Testis (tissue), 2 donors: ENCODE measurements at regions not wholly inside any gene's neighbourhood (a gene's known extent, or its start where the extent isn't known, plus 50 kb on each side); places are given as distances from the start of the nearest gene placed in this dataset.

Source experiments
- POLR2A ChIP-seq: fragments of 450-650 bp; IDR thresholded peaks from one replicate; pipeline ENCODE4 v1.6.1; 2017; ENCODE audit warnings: antibody characterized with exemption, mild to moderate bottlenecking, moderate library complexity
- TF ChIP-seq, protein P1 (sequence below), 3 experiments: fragments of 450-650 bp in 2 of 3; fragments of 200-600 bp in 1 of 3; sonication (generic) in 1 of 3; IDR thresholded peaks; one replicate each; pipeline ENCODE4 v1.5.1; 2016 to 2019; ENCODE audit warnings: antibody characterized with exemption in 3 of 3, mild to moderate bottlenecking in 2 of 3, moderate library complexity in 1 of 3

DNA sequence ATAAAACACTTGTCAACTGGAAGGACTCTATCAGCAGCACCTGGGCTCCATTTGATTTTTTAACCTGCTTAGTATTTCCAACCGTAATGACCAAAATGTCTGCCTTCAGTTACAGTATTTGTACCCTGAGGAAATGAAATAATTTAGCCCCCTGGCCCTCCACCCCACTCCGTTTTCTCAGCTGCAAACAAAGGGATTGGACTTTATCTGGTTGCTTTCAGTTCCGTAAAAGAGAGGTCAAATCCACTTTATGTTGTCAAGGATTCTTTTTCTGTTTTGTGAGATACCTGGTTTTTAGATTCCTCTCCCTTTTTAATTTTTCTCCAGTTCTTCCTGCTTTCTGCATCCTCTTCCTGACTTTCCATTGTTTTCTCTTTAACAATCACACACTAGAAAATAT is 64.4 kb upstream of the BMP2 start:
- TF ChIP-seq POLR2A: no peak
- TF ChIP-seq, protein P1, sequence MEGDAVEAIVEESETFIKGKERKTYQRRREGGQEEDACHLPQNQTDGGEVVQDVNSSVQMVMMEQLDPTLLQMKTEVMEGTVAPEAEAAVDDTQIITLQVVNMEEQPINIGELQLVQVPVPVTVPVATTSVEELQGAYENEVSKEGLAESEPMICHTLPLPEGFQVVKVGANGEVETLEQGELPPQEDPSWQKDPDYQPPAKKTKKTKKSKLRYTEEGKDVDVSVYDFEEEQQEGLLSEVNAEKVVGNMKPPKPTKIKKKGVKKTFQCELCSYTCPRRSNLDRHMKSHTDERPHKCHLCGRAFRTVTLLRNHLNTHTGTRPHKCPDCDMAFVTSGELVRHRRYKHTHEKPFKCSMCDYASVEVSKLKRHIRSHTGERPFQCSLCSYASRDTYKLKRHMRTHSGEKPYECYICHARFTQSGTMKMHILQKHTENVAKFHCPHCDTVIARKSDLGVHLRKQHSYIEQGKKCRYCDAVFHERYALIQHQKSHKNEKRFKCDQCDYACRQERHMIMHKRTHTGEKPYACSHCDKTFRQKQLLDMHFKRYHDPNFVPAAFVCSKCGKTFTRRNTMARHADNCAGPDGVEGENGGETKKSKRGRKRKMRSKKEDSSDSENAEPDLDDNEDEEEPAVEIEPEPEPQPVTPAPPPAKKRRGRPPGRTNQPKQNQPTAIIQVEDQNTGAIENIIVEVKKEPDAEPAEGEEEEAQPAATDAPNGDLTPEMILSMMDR (IDR thresholded peaks at IDR 0.05): no peak
